Ishikawa (cell line): ENCODE measurements at regions not wholly inside any gene's neighbourhood (a gene's known extent, or its start where the extent isn't known, plus 50 kb on each side); places are given as distances from the start of the nearest gene placed in this dataset.

Experiments used
- CREB1 ChIP-seq: IDR thresholded peaks from 2 replicates; pipeline ENCODE4 v1.6.1; 2012; ENCODE audit warnings: low read depth
- EGR1 ChIP-seq: IDR thresholded peaks from 2 replicates; pipeline ENCODE4 v1.6.1; 2012
- EP300 ChIP-seq: IDR thresholded peaks from 2 replicates; pipeline ENCODE4 v1.6.1; 2012; ENCODE audit warnings: borderline replicate concordance
- FOXM1 ChIP-seq: IDR thresholded peaks from 2 replicates; pipeline ENCODE4 v1.6.1; 2012; ENCODE audit warnings: low read depth, borderline replicate concordance
- NFIC ChIP-seq: IDR thresholded peaks from 2 replicates; pipeline ENCODE4 v1.6.1; 2012
- REST ChIP-seq: IDR thresholded peaks from 2 replicates; pipeline ENCODE4 v1.6.1; 2012; ENCODE audit warnings: low read depth, mild to moderate bottlenecking
- TAF1 ChIP-seq: IDR thresholded peaks from 2 replicates; pipeline ENCODE4 v1.6.1; 2012; ENCODE audit warnings: low read depth, mild to moderate bottlenecking
- TCF12 ChIP-seq: IDR thresholded peaks from 2 replicates; pipeline ENCODE4 v1.6.1; 2012; ENCODE audit warnings: low read depth
- TEAD4 ChIP-seq: IDR thresholded peaks from 2 replicates; pipeline ENCODE4 v1.6.1; 2012
- USF1 ChIP-seq: IDR thresholded peaks from 2 replicates; pipeline ENCODE4 v1.6.1; 2012
- YY1 ChIP-seq: IDR thresholded peaks from 2 replicates; pipeline ENCODE4 v1.6.1; 2012; ENCODE audit warnings: low read depth
- ZBTB7A ChIP-seq: IDR thresholded peaks from 2 replicates; pipeline ENCODE4 v1.6.1; 2012; ENCODE audit warnings: low read depth
- TF ChIP-seq, protein P1 (sequence below): IDR thresholded peaks from 2 replicates; pipeline ENCODE4 v1.6.1; 2012

- TF ChIP-seq NFIC (no peak), EP300 (no peak), FOXM1 (no peak), EGR1 (no peak), YY1 (no peak), TEAD4 (no peak), REST (no peak), USF1 (no peak), ZBTB7A (no peak), TAF1 (no peak), CREB1 (no peak), TCF12 (no peak)
- TF ChIP-seq, protein P1, sequence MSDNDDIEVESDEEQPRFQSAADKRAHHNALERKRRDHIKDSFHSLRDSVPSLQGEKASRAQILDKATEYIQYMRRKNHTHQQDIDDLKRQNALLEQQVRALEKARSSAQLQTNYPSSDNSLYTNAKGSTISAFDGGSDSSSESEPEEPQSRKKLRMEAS, result no peak
Observed at GRCh38 chr13:54232700-54233099, 1204.1 kb downstream of the OLFM4 start.
